Activated CD8-positive, alpha-beta T cell treated with anti-CD3 and anti-CD28 coated beads for 36 hours (primary cell): ENCODE measurements at regions not wholly inside any gene's neighbourhood (a gene's known extent, or its start where the extent isn't known, plus 50 kb on each side); places are given as distances from the start of the nearest gene placed in this dataset.
"Not testable (repeated sequence)": the region's sequence is repeated elsewhere in the genome, so short reads cannot be mapped to it uniquely, and the experiment has no call there.

ENCODE experiments used
- ATAC-seq: fragments of 200-7000 bp; cut with Tn5 transposase; one replicate; pipeline ENCODE4 v1.10.0; 2021; ENCODE audit warnings: mild to moderate bottlenecking, moderate library complexity
- CTCF ChIA-PET: fragments of 350-600 bp; sonication (Branson Sonifier 250); formaldehyde crosslinking; loops from one replicate; lab custom pipeline; 2021; ENCODE audit warnings: antibody characterized with exemption; lab: Charles Lee
- POLR2A ChIA-PET: fragments of 350-600 bp; sonication (Branson Sonifier 250); formaldehyde crosslinking; loops from one replicate; lab custom pipeline; 2021; ENCODE audit warnings: antibody characterized with exemption; lab: Charles Lee
- DNase-seq: peaks from one replicate; pipeline ENCODE4 v3.0.0-alpha.2; 2020
- H3K27ac Mint-ChIP-seq: one replicate; pipeline ENCODE4 v1.8.0; 2021; ENCODE audit warnings: mild to moderate bottlenecking, mixed read lengths
- H3K27me3 Mint-ChIP-seq: one replicate; pipeline ENCODE4 v1.8.0; 2021; ENCODE audit warnings: mixed read lengths
- H3K36me3 Mint-ChIP-seq: one replicate; pipeline ENCODE4 v1.8.0; 2021; ENCODE audit warnings: low read depth, mixed read lengths
- H3K4me1 Mint-ChIP-seq: one replicate; pipeline ENCODE4 v1.8.0; 2021; ENCODE audit warnings: low read depth, mixed read lengths
- H3K4me3 Mint-ChIP-seq: one replicate; pipeline ENCODE4 v1.8.0; 2021; ENCODE audit warnings: mild to moderate bottlenecking, moderate library complexity, mixed read lengths
- H3K9me3 Mint-ChIP-seq: one replicate; pipeline ENCODE4 v1.8.0; 2021; ENCODE audit warnings: mixed read lengths
- intact Hi-C: fragments of 100-400 bp; cut with micrococcal nuclease; formaldehyde crosslinking; loops from one replicate; pipeline ENCODE4 v1.10.0; 2022
- TF ChIP-seq, protein P1 (sequence below): fragments of 200-600 bp; IDR thresholded peaks from one replicate; pipeline ENCODE4 v1.8.0; 2022; ENCODE audit warnings: antibody characterized with exemption, mild to moderate bottlenecking

DNA sequence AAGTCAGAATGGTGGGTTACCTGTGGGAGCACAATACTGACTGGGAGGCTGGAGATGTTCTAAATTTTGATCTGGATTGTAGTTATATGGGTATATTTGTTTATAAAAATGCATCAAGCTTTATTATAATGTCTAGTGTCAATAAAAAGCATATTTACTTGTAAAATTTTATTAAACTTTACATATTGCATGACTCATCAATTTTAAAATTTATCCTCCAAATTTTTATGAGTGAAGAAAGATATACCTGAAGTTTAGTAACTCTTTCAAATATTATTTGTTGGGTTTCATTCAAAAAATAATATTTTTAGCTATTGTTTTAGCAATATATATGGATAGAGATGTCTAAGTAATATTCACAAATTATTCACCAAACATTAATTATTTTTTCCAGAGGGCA, 103.0 kb downstream of the ANXA5 start:
- TF ChIP-seq, protein P1, sequence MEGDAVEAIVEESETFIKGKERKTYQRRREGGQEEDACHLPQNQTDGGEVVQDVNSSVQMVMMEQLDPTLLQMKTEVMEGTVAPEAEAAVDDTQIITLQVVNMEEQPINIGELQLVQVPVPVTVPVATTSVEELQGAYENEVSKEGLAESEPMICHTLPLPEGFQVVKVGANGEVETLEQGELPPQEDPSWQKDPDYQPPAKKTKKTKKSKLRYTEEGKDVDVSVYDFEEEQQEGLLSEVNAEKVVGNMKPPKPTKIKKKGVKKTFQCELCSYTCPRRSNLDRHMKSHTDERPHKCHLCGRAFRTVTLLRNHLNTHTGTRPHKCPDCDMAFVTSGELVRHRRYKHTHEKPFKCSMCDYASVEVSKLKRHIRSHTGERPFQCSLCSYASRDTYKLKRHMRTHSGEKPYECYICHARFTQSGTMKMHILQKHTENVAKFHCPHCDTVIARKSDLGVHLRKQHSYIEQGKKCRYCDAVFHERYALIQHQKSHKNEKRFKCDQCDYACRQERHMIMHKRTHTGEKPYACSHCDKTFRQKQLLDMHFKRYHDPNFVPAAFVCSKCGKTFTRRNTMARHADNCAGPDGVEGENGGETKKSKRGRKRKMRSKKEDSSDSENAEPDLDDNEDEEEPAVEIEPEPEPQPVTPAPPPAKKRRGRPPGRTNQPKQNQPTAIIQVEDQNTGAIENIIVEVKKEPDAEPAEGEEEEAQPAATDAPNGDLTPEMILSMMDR, result no peak
- Mint-ChIP-seq H3K36me3 (no peaks in the 10 kb centered on the region), H3K27ac (no peak overlapping the region), H3K4me1 (peaks cover 3% of the 10 kb centered on the region), H3K9me3 (no peaks in the 10 kb centered on the region), H3K27me3 (peaks cover 12% of the 10 kb centered on the region), H3K4me3 (no peak overlapping the region)
- CTCF ChIA-PET, result interaction anchor here (1.2 kb wide), 1 partner anchor 131 kb away, joined by 5 read pairs; no protein-coding TSS in a partner anchor
- intact Hi-C loops, result no loop called here
- ATAC-seq (no peak), DNase-seq (no peak)
- POLR2A ChIA-PET, result no interaction called here

DNA sequence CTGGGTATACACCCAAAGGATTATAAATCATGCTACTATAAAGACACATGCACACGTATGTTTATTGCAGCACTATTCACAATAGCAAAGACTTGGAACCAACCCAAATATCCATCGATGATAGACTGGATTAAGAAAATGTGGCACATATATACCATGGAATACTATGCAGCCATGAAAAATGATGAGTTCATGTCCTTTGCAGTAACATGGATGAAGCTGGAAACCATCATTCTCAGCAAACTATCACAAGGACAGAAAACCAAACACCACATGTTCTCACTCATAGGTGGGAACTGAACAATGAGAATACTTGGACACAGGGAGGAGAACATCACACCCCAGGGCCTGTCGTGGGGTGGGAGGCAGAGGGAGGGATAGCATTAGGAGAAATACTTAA, 104.5 kb downstream of the ANXA5 start:
- CTCF ChIA-PET, H3K4me1 Mint-ChIP-seq, DNase-seq, H3K27ac Mint-ChIP-seq, ATAC-seq, H3K9me3 Mint-ChIP-seq, H3K4me3 Mint-ChIP-seq, POLR2A ChIA-PET, H3K36me3 Mint-ChIP-seq, intact Hi-C loops: not testable (repeated sequence)
- H3K27me3 Mint-ChIP-seq, result peaks cover 13% of the 10 kb centered on the region

DNA sequence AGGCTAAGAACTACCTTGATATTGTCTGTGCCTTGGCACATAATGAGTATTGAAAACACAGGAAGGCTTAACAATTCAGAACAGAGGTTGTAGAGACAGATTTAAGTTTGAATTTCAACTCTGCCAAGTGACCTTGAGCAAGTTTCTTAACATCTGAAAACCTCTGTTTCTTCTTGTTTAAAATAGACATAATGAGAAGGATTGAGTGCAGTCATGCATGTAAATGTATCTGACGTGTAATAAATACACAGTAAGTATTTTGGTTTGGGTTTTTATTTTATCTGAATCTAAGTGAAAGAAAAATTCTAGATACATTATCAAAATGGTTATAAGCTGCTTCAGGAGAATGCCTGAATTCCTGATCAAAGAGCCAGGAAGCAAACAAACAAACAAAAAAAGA, 111.9 kb downstream of the ANXA5 start:
- H3K4me1 Mint-ChIP-seq, result peaks cover 4% of the 10 kb centered on the region
- H3K36me3 Mint-ChIP-seq, result no peaks in the 10 kb centered on the region
- POLR2A ChIA-PET, result no interaction called here
- ATAC-seq, result no peak
- H3K9me3 Mint-ChIP-seq, result no peaks in the 10 kb centered on the region
- intact Hi-C loops, result no loop called here
- CTCF ChIA-PET, result no interaction called here
- DNase-seq, result no peak
- H3K27ac Mint-ChIP-seq, result no peak overlapping the region
- H3K27me3 Mint-ChIP-seq, result peaks cover 15% of the 10 kb centered on the region
- TF ChIP-seq, protein P1, result no peak
- H3K4me3 Mint-ChIP-seq, result no peak overlapping the region

DNA sequence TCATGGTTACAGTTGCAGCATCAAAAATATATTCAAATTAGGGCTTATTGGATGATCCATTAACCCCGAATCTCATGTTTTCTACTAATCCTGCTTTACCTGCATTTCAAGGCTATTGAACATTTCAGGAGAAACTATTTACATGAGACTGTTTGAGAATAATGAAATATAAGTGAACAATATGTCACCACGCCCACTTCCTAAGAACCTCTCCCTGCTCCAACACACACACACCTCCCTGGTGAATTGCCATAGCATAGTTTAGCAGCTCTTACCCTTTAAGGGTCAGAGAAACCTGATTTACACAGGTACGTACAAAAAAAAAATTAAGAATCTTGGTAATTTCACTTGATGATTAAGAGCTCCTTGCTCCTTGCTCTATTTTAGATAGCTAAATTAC, 113.4 kb downstream of the ANXA5 start:
- DNase-seq (no peak), ATAC-seq (no peak)
- CTCF ChIA-PET, result no interaction called here
- H3K27me3 Mint-ChIP-seq, result peaks cover 17% of the 10 kb centered on the region
- peaks cover 4% of the 10 kb centered on the region for H3K4me1 Mint-ChIP-seq
- no peaks in the 10 kb centered on the region for H3K36me3 Mint-ChIP-seq
- H3K9me3 Mint-ChIP-seq, result no peaks in the 10 kb centered on the region
- intact Hi-C loops, result no loop called here
- H3K27ac Mint-ChIP-seq, result no peak overlapping the region
- H3K4me3 Mint-ChIP-seq, result no peak overlapping the region
- TF ChIP-seq, protein P1, result no peak
- POLR2A ChIA-PET, result no interaction called here

DNA sequence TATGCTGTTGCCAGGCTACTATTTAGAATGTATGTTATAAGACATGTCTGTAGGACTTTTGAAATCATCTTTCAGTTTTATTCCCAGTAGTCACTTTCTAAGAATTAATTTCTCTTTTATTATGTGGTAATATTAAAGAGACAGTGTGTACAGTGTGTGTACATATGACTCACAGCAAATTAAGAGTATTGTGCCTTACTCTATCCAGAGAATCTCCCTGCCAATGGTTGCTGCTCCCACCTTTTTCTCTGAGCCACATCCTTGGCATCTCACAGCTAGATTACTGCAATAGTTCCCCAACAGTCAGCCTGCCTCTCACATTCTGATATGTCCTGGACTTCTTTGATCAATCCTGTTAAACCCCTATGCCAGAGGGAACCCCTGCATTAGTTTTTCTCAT, 114.5 kb downstream of the ANXA5 start:
- Mint-ChIP-seq H3K27me3 (peaks cover 16% of the 10 kb centered on the region), H3K4me1 (peaks cover 4% of the 10 kb centered on the region), H3K4me3 (no peak overlapping the region), H3K36me3 (no peaks in the 10 kb centered on the region), H3K9me3 (no peaks in the 10 kb centered on the region), H3K27ac (no peak overlapping the region)
- TF ChIP-seq, protein P1, result no peak
- ChIA-PET POLR2A (no interaction called here), CTCF (no interaction called here)
- intact Hi-C loops, result no loop called here
- DNase-seq (no peak), ATAC-seq (no peak)

DNA sequence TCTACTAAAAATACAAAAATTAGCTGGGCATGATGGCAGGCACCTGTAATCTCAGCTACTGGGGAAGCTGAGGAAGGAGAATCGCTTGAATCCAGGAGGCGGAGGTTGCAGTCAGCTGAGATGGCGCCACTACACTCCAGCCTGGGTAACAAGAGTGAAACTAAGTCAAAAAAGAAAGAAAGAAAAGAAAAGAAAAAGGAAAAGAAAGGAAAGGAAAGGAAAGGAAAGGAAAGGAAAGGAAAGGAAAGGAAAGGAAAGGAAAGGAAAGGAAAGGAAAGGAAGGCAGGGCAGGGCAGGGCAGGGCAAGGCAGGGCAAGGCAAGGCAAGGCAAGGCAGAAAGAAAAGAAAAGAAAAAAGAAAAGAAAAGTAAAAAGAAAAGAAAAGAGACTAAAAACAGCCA, 121.4 kb downstream of the ANXA5 start:
- H3K9me3 Mint-ChIP-seq, H3K4me3 Mint-ChIP-seq, H3K4me1 Mint-ChIP-seq, DNase-seq, ATAC-seq, H3K36me3 Mint-ChIP-seq, POLR2A ChIA-PET, intact Hi-C loops, CTCF ChIA-PET, H3K27ac Mint-ChIP-seq: not testable (repeated sequence)
- H3K27me3 Mint-ChIP-seq, result peaks cover 12% of the 10 kb centered on the region
